ENCODE measurements at regions not wholly inside any gene's neighbourhood (a gene's known extent, or its start where the extent isn't known, plus 50 kb on each side); places are given as distances from the start of the nearest gene placed in this dataset.
"Not testable (repeated sequence)": the region's sequence is repeated elsewhere in the genome, so short reads cannot be mapped to it uniquely, and the experiment has no call there.

DNA sequence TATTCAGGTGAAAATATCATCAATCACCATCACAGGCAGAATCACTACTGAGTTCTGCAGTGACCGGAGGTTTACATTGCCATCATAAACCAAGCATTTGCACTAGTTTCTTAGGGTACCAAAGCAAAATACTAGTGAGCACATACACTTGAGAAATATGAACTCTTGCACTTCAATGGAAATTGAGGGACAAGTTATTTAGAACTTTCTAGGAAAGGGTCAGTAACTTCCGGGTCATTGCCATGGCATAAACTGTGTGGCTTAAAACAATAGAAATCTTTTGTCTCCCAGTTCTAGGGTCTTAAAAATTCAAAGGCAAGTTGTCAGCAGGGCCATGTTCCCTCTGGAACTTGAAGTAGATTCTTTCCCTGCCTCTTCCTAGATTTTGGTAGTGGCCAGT, 197.5 kb downstream of the ZC3H11B start:
- no peaks in the 10 kb centered on the region for H3K9me3 ChIP-seq (ENCODE audit: control insufficient read depth, low read length)
- WGBS, 2 experiments, result 93 to 97% methylated on average over 2 of the region's 2 CpGs
- H3K27ac ChIP-seq (ENCODE audit: insufficient read depth, low read depth, low read length, poor library complexity, severe bottlenecking), result no peak overlapping the region
- H3K4me3 ChIP-seq (ENCODE audit: insufficient read depth, low read depth, low read length), result no peak overlapping the region
- H3K27me3 ChIP-seq (ENCODE audit: control insufficient read depth, insufficient read depth, low read length, poor library complexity, severe bottlenecking), result no peaks in the 10 kb centered on the region
- H3K4me1 ChIP-seq (ENCODE audit: control insufficient read depth, insufficient read depth, low read length), result no peaks in the 10 kb centered on the region
- no peaks in the 10 kb centered on the region for H3K36me3 ChIP-seq (ENCODE audit: control insufficient read depth, insufficient read depth, low read length)

DNA sequence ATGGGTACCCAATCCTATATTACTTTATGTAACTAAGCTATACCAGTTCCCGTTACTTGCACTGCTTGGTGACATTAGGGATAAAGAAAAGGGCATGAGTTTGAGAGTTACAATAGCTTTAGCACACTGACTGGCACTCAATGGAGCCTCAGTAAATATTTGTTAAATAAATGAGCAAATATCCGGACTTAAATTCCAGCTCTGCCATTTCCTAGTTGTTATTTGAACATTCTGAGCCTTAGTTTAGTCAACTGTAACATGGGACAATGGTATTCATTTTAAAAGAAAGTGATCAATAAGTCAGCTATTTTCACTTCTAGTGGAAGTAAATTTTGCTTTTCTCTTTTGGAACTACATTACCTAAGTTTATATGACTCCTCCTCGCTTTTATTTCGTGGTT, 198.7 kb downstream of the ZC3H11B start:
- Histone ChIP-seq H3K4me1 (ENCODE audit: control insufficient read depth, insufficient read depth, low read length) (no peaks in the 10 kb centered on the region), H3K9me3 (ENCODE audit: control insufficient read depth, low read length) (no peaks in the 10 kb centered on the region), H3K27ac (ENCODE audit: insufficient read depth, low read depth, low read length, poor library complexity, severe bottlenecking) (no peak overlapping the region), H3K36me3 (ENCODE audit: control insufficient read depth, insufficient read depth, low read length) (no peaks in the 10 kb centered on the region), H3K4me3 (ENCODE audit: insufficient read depth, low read depth, low read length) (no peak overlapping the region), H3K27me3 (ENCODE audit: control insufficient read depth, insufficient read depth, low read length, poor library complexity, severe bottlenecking) (no peaks in the 10 kb centered on the region)
- WGBS, 2 experiments, result 98 to 100% methylated on average over 3 to 4 of the region's 4 CpGs

DNA sequence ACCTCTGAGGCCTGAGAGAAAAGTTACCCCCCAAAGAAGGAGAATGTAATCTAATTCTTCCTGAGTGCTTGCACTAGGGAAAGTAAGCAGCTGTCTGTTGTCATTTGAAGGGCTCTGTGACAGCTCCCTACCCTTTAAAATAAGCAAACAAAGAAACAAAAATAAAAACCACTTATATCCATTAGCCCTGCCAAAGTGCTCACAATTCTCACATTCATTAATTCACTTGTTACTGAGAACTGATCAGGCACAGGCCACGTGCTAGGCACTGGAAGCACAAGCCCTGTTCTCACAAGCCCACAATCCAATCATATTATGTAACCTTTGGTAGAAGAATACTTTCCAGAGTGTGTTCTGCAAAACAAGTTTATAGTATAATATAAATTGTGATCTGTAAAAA, 199.4 kb downstream of the ZC3H11B start:
- Histone ChIP-seq H3K27ac (ENCODE audit: insufficient read depth, low read depth, low read length, poor library complexity, severe bottlenecking) (no peak overlapping the region), H3K4me3 (ENCODE audit: insufficient read depth, low read depth, low read length) (no peak overlapping the region), H3K27me3 (ENCODE audit: control insufficient read depth, insufficient read depth, low read length, poor library complexity, severe bottlenecking) (no peaks in the 10 kb centered on the region), H3K9me3 (ENCODE audit: control insufficient read depth, low read length) (no peaks in the 10 kb centered on the region), H3K36me3 (ENCODE audit: control insufficient read depth, insufficient read depth, low read length) (no peaks in the 10 kb centered on the region), H3K4me1 (ENCODE audit: control insufficient read depth, insufficient read depth, low read length) (no peaks in the 10 kb centered on the region)
- 92 to 100% methylated on average over 1 of the region's 1 CpG for WGBS, 2 experiments

DNA sequence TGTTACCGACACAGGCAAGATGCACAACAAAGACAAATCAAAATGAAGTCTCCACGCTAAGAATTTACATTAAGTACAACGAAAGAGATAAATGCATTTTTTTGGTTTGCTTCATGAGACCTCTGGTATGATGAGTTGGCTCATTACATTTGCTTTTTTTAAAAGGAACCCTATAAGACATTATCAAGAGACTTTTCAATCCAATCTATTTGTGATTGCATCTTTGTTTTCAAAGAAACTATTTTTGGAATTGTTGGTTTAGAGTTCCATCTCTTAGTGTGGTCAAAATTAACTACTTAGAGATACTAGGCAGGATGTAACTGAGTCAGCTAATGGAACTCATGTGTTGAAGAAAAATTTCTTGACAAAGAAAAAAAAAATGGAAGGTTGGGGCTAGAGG, 200.1 kb downstream of the ZC3H11B start:
- WGBS, 2 experiments, result 96 to 98% methylated on average over 3 of the region's 3 CpGs

DNA sequence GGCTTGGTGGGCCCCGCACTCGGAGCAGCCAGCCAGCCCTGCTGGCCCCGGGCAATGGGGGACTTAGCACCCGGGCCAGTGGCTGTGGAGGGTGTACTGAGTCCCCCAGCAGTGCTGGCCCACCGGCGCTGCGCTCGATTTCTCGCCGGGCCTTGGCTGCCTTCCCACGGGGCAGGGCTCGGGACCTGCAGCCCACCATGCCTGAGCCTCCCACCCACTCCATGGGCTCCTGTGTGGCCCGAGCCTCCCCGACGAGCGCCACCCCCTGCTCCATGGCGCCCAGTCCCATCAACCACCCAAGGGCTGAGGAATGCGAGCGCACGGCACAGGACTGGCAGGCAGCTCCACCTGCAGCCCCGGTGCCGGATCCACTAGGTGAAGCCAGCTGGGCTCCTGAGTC, 202.2 kb downstream of the ZC3H11B start:
- not testable (repeated sequence) for H3K9me3 ChIP-seq (ENCODE audit: control insufficient read depth, low read length); H3K27ac ChIP-seq (ENCODE audit: insufficient read depth, low read depth, low read length, poor library complexity, severe bottlenecking); H3K4me3 ChIP-seq (ENCODE audit: insufficient read depth, low read depth, low read length); H3K27me3 ChIP-seq (ENCODE audit: control insufficient read depth, insufficient read depth, low read length, poor library complexity, severe bottlenecking); H3K4me1 ChIP-seq (ENCODE audit: control insufficient read depth, insufficient read depth, low read length); H3K36me3 ChIP-seq (ENCODE audit: control insufficient read depth, insufficient read depth, low read length)
- WGBS, 2 experiments, result 95 to 99% methylated on average over 9 to 10 of the region's 22 CpGs

More for the DNA sequence above, 200.1 kb downstream of the ZC3H11B start:
- Histone ChIP-seq H3K36me3 (ENCODE audit: control insufficient read depth, insufficient read depth, low read length) (no peaks in the 10 kb centered on the region), H3K4me1 (ENCODE audit: control insufficient read depth, insufficient read depth, low read length) (no peaks in the 10 kb centered on the region), H3K4me3 (ENCODE audit: insufficient read depth, low read depth, low read length) (no peak overlapping the region), H3K27ac (ENCODE audit: insufficient read depth, low read depth, low read length, poor library complexity, severe bottlenecking) (no peak overlapping the region), H3K27me3 (ENCODE audit: control insufficient read depth, insufficient read depth, low read length, poor library complexity, severe bottlenecking) (no peaks in the 10 kb centered on the region), H3K9me3 (ENCODE audit: control insufficient read depth, low read length) (no peaks in the 10 kb centered on the region)

DNA sequence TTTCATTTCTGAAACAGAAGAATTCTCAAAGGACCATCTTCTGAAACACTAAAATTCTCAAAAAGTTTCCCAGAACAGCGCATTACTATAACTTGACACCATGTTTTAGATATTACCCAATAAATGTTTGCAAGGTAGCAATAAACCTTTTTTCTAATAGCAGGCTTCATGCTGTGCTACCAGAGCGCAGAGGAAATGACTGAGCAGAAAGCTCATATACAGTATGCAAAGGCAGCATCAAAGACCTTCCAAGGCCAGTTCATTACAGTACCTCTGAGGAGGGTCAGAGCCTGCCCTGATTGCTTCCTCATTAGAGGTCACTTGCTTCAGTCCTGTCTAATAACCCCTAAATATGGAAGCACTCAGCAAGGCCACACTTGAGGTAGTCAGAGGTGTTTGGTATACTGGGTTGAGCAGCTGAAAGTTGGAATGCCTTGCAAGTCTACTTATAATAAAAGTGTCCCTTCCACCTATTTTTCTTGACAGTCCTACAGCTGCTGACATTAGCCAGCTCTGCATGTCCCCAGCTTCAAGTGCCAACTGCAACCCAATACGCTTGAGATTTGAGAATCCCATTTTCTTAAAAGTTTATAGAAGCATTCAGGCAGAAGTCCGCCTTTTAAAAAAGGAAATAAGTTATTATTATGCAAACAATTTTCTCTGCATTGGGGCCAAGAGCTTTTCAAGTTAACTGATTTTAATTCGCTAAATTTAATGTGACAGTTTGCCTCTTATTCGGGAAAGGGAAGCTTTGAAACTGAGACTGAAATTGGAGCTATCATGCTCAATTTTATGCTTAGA, 207.2 kb downstream of the ZC3H11B start:
- H3K27ac ChIP-seq (ENCODE audit: insufficient read depth, low read depth, low read length, poor library complexity, severe bottlenecking), result no peak overlapping the region

DNA sequence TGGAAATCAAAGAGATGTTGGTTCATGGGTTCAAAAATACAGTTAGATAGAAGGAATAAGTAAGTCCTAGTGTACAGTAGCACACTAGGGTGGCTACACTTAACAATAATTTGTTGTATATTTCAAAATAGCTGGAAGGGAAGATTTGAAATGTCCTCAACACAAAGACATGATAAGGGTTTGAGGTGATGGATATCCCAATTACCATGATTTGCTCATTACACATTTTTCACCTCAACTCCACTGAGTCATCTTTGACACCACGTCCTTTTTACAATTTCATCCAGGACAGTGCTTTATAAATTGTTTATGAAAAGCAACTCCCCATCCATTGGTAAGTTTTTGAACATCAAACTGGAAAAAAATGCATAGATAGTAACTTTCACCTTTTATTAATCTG, 208.3 kb downstream of the ZC3H11B start:
- Histone ChIP-seq H3K27ac (ENCODE audit: insufficient read depth, low read depth, low read length, poor library complexity, severe bottlenecking) (no peak overlapping the region), H3K27me3 (ENCODE audit: control insufficient read depth, insufficient read depth, low read length, poor library complexity, severe bottlenecking) (no peaks in the 10 kb centered on the region), H3K4me1 (ENCODE audit: control insufficient read depth, insufficient read depth, low read length) (no peaks in the 10 kb centered on the region), H3K4me3 (ENCODE audit: insufficient read depth, low read depth, low read length) (no peak overlapping the region), H3K36me3 (ENCODE audit: control insufficient read depth, insufficient read depth, low read length) (no peaks in the 10 kb centered on the region), H3K9me3 (ENCODE audit: control insufficient read depth, low read length) (no peaks in the 10 kb centered on the region)
- WGBS, 2 experiments, result 92 to 100% methylated on average over 1 of the region's 1 CpG

More for the DNA sequence above, 207.2 kb downstream of the ZC3H11B start:
- Histone ChIP-seq H3K36me3 (ENCODE audit: control insufficient read depth, insufficient read depth, low read length) (no peaks in the 10 kb centered on the region), H3K4me3 (ENCODE audit: insufficient read depth, low read depth, low read length) (no peak overlapping the region), H3K27me3 (ENCODE audit: control insufficient read depth, insufficient read depth, low read length, poor library complexity, severe bottlenecking) (no peaks in the 10 kb centered on the region), H3K4me1 (ENCODE audit: control insufficient read depth, insufficient read depth, low read length) (no peaks in the 10 kb centered on the region), H3K9me3 (ENCODE audit: control insufficient read depth, low read length) (no peaks in the 10 kb centered on the region)
- WGBS, 2 experiments, result 94% methylated on average over 6 of the region's 6 CpGs

DNA sequence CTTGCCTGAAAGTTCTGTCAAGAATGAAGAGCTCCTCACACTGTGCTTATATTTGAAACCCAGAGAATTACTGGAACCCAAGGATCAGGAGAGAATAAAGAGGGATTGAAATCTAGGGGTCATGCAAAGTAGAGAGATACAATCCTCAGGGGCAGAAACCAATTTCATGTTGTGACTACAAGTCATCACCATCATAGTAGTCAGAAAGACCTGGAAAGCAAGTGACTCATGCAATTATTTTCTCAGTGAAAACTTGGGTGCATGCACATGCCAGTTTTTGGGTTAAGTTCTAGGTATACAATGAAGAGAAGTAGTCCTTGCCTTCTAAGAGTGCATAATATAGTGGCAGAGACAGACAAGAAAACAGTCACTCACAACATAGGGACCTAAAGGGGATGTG, 210.0 kb downstream of the ZC3H11B start:
- Histone ChIP-seq H3K9me3 (ENCODE audit: control insufficient read depth, low read length) (no peaks in the 10 kb centered on the region), H3K4me3 (ENCODE audit: insufficient read depth, low read depth, low read length) (no peak overlapping the region), H3K4me1 (ENCODE audit: control insufficient read depth, insufficient read depth, low read length) (no peaks in the 10 kb centered on the region), H3K27me3 (ENCODE audit: control insufficient read depth, insufficient read depth, low read length, poor library complexity, severe bottlenecking) (no peaks in the 10 kb centered on the region), H3K27ac (ENCODE audit: insufficient read depth, low read depth, low read length, poor library complexity, severe bottlenecking) (no peak overlapping the region), H3K36me3 (ENCODE audit: control insufficient read depth, insufficient read depth, low read length) (no peaks in the 10 kb centered on the region)

DNA sequence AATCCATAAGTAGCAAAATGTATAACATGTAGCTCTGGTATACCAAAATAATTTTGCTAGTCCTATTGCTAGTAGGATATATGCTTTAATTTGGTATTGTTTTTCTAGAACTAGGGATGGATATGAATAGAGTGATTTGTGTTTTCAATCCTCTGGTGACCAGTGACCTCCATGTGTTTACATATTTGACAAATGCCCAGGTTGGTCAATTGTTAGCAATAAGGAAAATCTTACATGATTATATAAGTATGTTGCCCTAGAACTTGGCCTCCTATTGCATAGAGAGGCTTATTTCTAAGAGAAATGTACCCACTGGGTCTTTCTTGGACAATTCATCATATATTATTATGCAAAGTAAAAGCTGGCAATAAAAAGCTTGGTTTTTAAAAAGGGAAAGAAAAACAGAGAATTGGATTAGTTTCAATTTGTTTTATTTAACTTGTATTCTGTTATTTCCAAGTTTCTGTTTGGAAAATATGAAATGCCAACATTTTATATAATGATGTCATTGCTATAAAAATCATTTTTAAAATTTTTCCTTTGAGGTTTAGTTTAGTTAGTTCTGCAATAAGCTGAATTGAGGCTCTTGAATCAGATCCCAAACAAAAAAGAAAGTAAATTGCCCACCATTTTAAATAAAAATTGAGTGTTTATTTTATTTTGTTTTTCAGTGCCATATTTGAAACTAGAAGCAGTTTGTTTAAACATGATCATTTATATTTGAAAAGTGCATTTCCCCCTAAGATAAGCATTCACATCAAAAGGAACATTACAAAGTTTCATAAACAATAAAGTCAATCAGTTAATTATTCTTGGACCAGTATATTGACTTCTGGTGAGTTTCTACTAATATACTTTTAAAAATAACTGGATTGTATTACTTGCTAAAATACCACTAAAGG, 210.9 kb downstream of the ZC3H11B start:
- Histone ChIP-seq H3K9me3 (ENCODE audit: control insufficient read depth, low read length) (no peaks in the 10 kb centered on the region), H3K4me3 (ENCODE audit: insufficient read depth, low read depth, low read length) (no peak overlapping the region), H3K27ac (ENCODE audit: insufficient read depth, low read depth, low read length, poor library complexity, severe bottlenecking) (no peak overlapping the region), H3K36me3 (ENCODE audit: control insufficient read depth, insufficient read depth, low read length) (no peaks in the 10 kb centered on the region), H3K4me1 (ENCODE audit: control insufficient read depth, insufficient read depth, low read length) (no peaks in the 10 kb centered on the region), H3K27me3 (ENCODE audit: control insufficient read depth, insufficient read depth, low read length, poor library complexity, severe bottlenecking) (no peaks in the 10 kb centered on the region)

DNA sequence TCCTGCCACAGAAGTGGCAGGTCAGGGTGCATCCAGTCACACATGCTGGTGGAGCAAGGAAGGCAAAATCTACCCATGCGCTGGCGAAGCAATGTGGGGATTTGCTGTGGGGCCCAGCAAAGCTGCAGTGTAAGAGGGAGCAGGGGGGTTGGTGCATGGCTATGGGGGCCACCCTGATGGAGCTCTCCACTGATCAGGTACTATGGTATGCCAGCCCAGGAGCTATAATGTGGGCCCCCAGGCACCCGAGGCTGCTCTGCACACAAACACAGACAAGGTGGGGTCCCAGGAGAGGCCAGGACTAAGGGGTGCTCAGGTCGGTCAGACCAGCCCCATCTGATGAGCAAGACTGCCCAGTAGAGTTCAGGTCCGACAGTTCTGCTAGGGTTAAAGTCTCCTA, 213.5 kb downstream of the ZC3H11B start:
- H3K27me3 ChIP-seq (ENCODE audit: control insufficient read depth, insufficient read depth, low read length, poor library complexity, severe bottlenecking), result no peaks in the 10 kb centered on the region
- H3K4me3 ChIP-seq (ENCODE audit: insufficient read depth, low read depth, low read length), result no peak overlapping the region
- 94% methylated on average over 5 of the region's 5 CpGs for WGBS, 2 experiments
- H3K36me3 ChIP-seq (ENCODE audit: control insufficient read depth, insufficient read depth, low read length), result no peaks in the 10 kb centered on the region
- H3K27ac ChIP-seq (ENCODE audit: insufficient read depth, low read depth, low read length, poor library complexity, severe bottlenecking), result no peak overlapping the region
- no peaks in the 10 kb centered on the region for H3K4me1 ChIP-seq (ENCODE audit: control insufficient read depth, insufficient read depth, low read length)
- H3K9me3 ChIP-seq (ENCODE audit: control insufficient read depth, low read length), result no peaks in the 10 kb centered on the region
